SK-N-SH (cell line): ENCODE measurements at regions not wholly inside any gene's neighbourhood (a gene's known extent, or its start where the extent isn't known, plus 50 kb on each side); places are given as distances from the start of the nearest gene placed in this dataset.

ENCODE experiments used
- CTCF ChIA-PET: fragments of 300-600, 350-600 bp; formaldehyde crosslinking; extraction: SDS; loops from one replicate; lab custom pipeline; 2021; lab: Yijun Ruan, JAX
- POLR2A ChIA-PET: fragments of 350-600 bp; sonication (Branson Sonifier 250); formaldehyde crosslinking; extraction: SDS; loops from one replicate; lab custom pipeline; 2020; ENCODE audit warnings: antibody characterized with exemption, inconsistent platforms; lab: Yijun Ruan, JAX
- DNase-seq: peaks from one replicate; pipeline ENCODE4 v3.0.0; 2012
- H2AFZ ChIP-seq: fragments of 200-600 bp; sonication (generic); 2 replicates; pipeline ENCODE4 v1.8.1; 2016; ENCODE audit warnings: antibody characterized with exemption, mild to moderate bottlenecking, low read depth
- H3F3A ChIP-seq: fragments of 200-600 bp; sonication (generic); replicated peaks from 2 replicates; pipeline ENCODE3; 2016; ENCODE audit warnings: antibody characterized with exemption, mild to moderate bottlenecking; ENCODE audit not compliant: insufficient read depth
- H3K27ac ChIP-seq, 2 experiments: fragments of 200-500 bp in 1 of 2; fragments of 200-600 bp in 1 of 2; sonication (Bioruptor generic) in 1 of 2; sonication (generic), shearing (Covaris generic) in 1 of 2; 2 replicates each; pipeline versions ENCODE4 v1.5.1 to v1.6.1; 2014 to 2016; ENCODE audit warnings: low read depth in 2 of 2, inconsistent platforms in 1 of 2, low read length in 1 of 2, mild to moderate bottlenecking in 1 of 2, mixed read lengths in 1 of 2
- H3K27me3 ChIP-seq: fragments of 200-600 bp; sonication (generic), shearing (Covaris generic); 2 replicates; pipeline ENCODE4 v1.6.1; 2016; ENCODE audit warnings: mixed run types; ENCODE audit not compliant: insufficient read depth
- H3K36me3 ChIP-seq, 2 experiments: fragments of 200-500 bp in 1 of 2; fragments of 200-600 bp in 1 of 2; sonication (Bioruptor generic) in 1 of 2; sonication (generic) in 1 of 2; replicated peaks in 1 of 2; 2 replicates each; pipeline versions ENCODE3 to v1.5.1; 2014 to 2016; ENCODE audit warnings: low read length in 1 of 2, mild to moderate bottlenecking in 1 of 2; ENCODE audit not compliant: insufficient read depth in 2 of 2, control insufficient read depth in 1 of 2
- H3K4me1 ChIP-seq, 2 experiments: fragments of 200-500 bp in 1 of 2; fragments of 200-600 bp in 1 of 2; sonication (Bioruptor generic) in 1 of 2; sonication (generic), shearing (Covaris generic) in 1 of 2; 2 replicates each; pipeline versions ENCODE4 v1.5.1 to v1.6.1; 2014 to 2016; ENCODE audit warnings: low read depth in 1 of 2, low read length in 1 of 2, mixed run types in 1 of 2; ENCODE audit not compliant: insufficient read depth in 2 of 2, control insufficient read depth in 1 of 2
- H3K4me2 ChIP-seq: fragments of 200-600 bp; sonication (generic), shearing (Covaris generic); 2 replicates; pipeline ENCODE4 v1.6.1; 2017; ENCODE audit warnings: mixed run types
- H3K4me3 ChIP-seq, 2 experiments: fragments of 200-500 bp in 1 of 2; fragments of 200-600 bp in 1 of 2; sonication (Bioruptor generic) in 1 of 2; sonication (generic), shearing (Covaris generic) in 1 of 2; 2 replicates each; pipeline versions ENCODE4 v1.5.1 to v1.8.1; 2014 to 2016; ENCODE audit warnings: low read depth in 2 of 2, inconsistent platforms in 1 of 2, low read length in 1 of 2, mild to moderate bottlenecking in 1 of 2, mixed read lengths in 1 of 2, moderate library complexity in 1 of 2
- H3K79me2 ChIP-seq: fragments of 200-600 bp; sonication (generic); 2 replicates; pipeline ENCODE4 v1.8.1; 2017; ENCODE audit warnings: mild to moderate bottlenecking; ENCODE audit not compliant: insufficient read depth
- H3K9ac ChIP-seq: fragments of 200-600 bp; sonication (generic); 2 replicates; pipeline ENCODE4 v1.6.1; 2017; ENCODE audit warnings: mixed run types
- H3K9me2 ChIP-seq: fragments of 200-600 bp; sonication (generic); 2 replicates; pipeline ENCODE4 v1.6.1; 2017; ENCODE audit warnings: mixed run types
- H3K9me3 ChIP-seq: fragments of 200-600 bp; sonication (generic); 2 replicates; pipeline ENCODE4 v1.6.1; 2017; ENCODE audit warnings: mixed run types, mild to moderate bottlenecking, moderate library complexity
- H4K20me1 ChIP-seq: fragments of 200-600 bp; sonication (generic); 2 replicates; pipeline ENCODE4 v1.6.1; 2017; ENCODE audit warnings: mild to moderate bottlenecking, mixed run types; ENCODE audit not compliant: insufficient read depth
- ELF1 ChIP-seq: IDR thresholded peaks from 2 replicates; pipeline ENCODE4 v1.4.0; 2012
- EP300 ChIP-seq, 2 experiments: IDR thresholded peaks; 2 replicates each; pipeline versions ENCODE4 v1.4.0 to v1.6.1; 2012; ENCODE audit warnings: borderline replicate concordance in 1 of 2, low read depth in 1 of 2, low read length in 1 of 2
- FOXJ3 ChIP-seq: sonication (generic); formaldehyde crosslinking; IDR thresholded peaks from 2 replicates; pipeline ENCODE4 v1.5.1; 2020; ENCODE audit warnings: mild to moderate bottlenecking, missing genetic modification reagents
- FOXM1 ChIP-seq: IDR thresholded peaks from 2 replicates; pipeline ENCODE4 v1.4.0; 2012; ENCODE audit warnings: low read depth, mild to moderate bottlenecking
- MAX ChIP-seq: IDR thresholded peaks from 2 replicates; pipeline ENCODE4 v1.4.0; 2012; ENCODE audit warnings: low read depth
- MXI1 ChIP-seq: IDR thresholded peaks from 2 replicates; pipeline ENCODE4 v1.6.1; 2012; ENCODE audit warnings: mild to moderate bottlenecking, low read depth, low read length, improper control_type of control experiment
- NRF1 ChIP-seq: IDR thresholded peaks from 2 replicates; pipeline ENCODE4 v1.6.1; 2012; ENCODE audit warnings: low read depth, mild to moderate bottlenecking, low read length
- RAD21 ChIP-seq: IDR thresholded peaks from 2 replicates; pipeline ENCODE4 v1.6.1; 2012; ENCODE audit warnings: mild to moderate bottlenecking, low read length
- RCOR1 ChIP-seq: fragments of 150-350 bp; IDR thresholded peaks from 2 replicates; pipeline ENCODE4 v1.6.1; 2017; ENCODE audit warnings: antibody characterized with exemption, low read length
- REST ChIP-seq: IDR thresholded peaks from 2 replicates; pipeline ENCODE4 v1.6.1; 2012; ENCODE audit warnings: mild to moderate bottlenecking, low read depth, low read length, moderate library complexity
- RFX5 ChIP-seq: IDR thresholded peaks from 2 replicates; pipeline ENCODE4 v1.6.1; 2012; ENCODE audit warnings: mild to moderate bottlenecking, improper control_type of control experiment, low read length
- RXRA ChIP-seq: IDR thresholded peaks from 2 replicates; pipeline ENCODE4 v1.4.0; 2012; ENCODE audit warnings: low read depth, mild to moderate bottlenecking, borderline replicate concordance
- SIN3A ChIP-seq: IDR thresholded peaks from 2 replicates; pipeline ENCODE4 v1.6.1; 2012; ENCODE audit warnings: low read depth, mild to moderate bottlenecking, low read length, moderate library complexity, borderline replicate concordance
- SMC3 ChIP-seq: IDR thresholded peaks from 2 replicates; pipeline ENCODE4 v1.6.1; 2012; ENCODE audit warnings: low read depth, low read length, improper control_type of control experiment
- TAF1 ChIP-seq: IDR thresholded peaks from 2 replicates; pipeline ENCODE4 v1.6.1; 2012; ENCODE audit warnings: low read depth, mild to moderate bottlenecking, low read length, moderate library complexity, borderline replicate concordance
- TCF12 ChIP-seq: IDR thresholded peaks from 2 replicates; pipeline ENCODE4 v1.4.0; 2012
- USF1 ChIP-seq: IDR thresholded peaks from 2 replicates; pipeline ENCODE4 v1.4.0; 2012; ENCODE audit warnings: low read depth, borderline replicate concordance
- YY1 ChIP-seq: IDR thresholded peaks from 2 replicates; pipeline ENCODE4 v1.4.0; 2012; ENCODE audit warnings: low read depth, mild to moderate bottlenecking
- WGBS: methylation state at CpG from one replicate; pipeline ENCODE4 v1.1.6; 2017; ENCODE audit warnings: low lambda C conversion rate; 5-methylcytosine and 5-hydroxymethylcytosine counted together

GRCh38 chrX:76996641-76997040 is 450.5 kb upstream of the FGF16 start:
- 26% methylated on average over 4 of the region's 9 CpGs for WGBS
- DNase-seq, result no peak
- no peaks in the 10 kb centered on the region for H4K20me1 ChIP-seq
- H3K9me3 ChIP-seq, result no peaks in the 10 kb centered on the region
- H3K36me3 ChIP-seq, result no peaks in the 10 kb centered on the region
- no peaks in the 10 kb centered on the region for H3F3A ChIP-seq
- H3K79me2 ChIP-seq, result no peaks in the 10 kb centered on the region
- H3K9ac ChIP-seq, result no peak overlapping the region
- no peaks in the 10 kb centered on the region for H3K27me3 ChIP-seq
- no peak overlapping the region for H3K4me2 ChIP-seq
- no peaks in the 10 kb centered on the region for H3K4me1 ChIP-seq
- H2AFZ ChIP-seq, result no peak overlapping the region
- H3K27ac ChIP-seq, result no peak overlapping the region
- POLR2A ChIA-PET, result no interaction called here
- H3K4me3 ChIP-seq, result no peak overlapping the region
- no peaks in the 10 kb centered on the region for H3K9me2 ChIP-seq
- no peak for TF ChIP-seq REST
- no peak for TF ChIP-seq MXI1
- no peak for TF ChIP-seq RXRA
- no peak for TF ChIP-seq ELF1
- TF ChIP-seq EP300 (IDR thresholded peaks at IDR 0.05; ENCODE audit: borderline replicate concordance in 1 of 2, low read depth in 1 of 2, low read length in 1 of 2), result no peak
- no peak for TF ChIP-seq FOXJ3 (CRISPR knock-in tag)
- no peak for TF ChIP-seq RCOR1
- TF ChIP-seq FOXM1, result no peak
- no peak for TF ChIP-seq SMC3
- no peak for TF ChIP-seq TCF12
- TF ChIP-seq YY1, result no peak
- no peak for TF ChIP-seq MAX
- no peak for TF ChIP-seq RAD21
- TF ChIP-seq RFX5, result no peak
- no peak for TF ChIP-seq USF1
- no peak for TF ChIP-seq TAF1
- TF ChIP-seq NRF1, result no peak
- no peak for TF ChIP-seq SIN3A
- TF ChIP-seq, all 33 proteins: peak for 0
- CTCF ChIA-PET, result no interaction called here
